ENCODE measurements at regions not wholly inside any gene's neighbourhood (a gene's known extent, or its start where the extent isn't known, plus 50 kb on each side); places are given as distances from the start of the nearest gene placed in this dataset.

GRCh38 chr2:19125901-19126680 is 232.3 kb downstream of the OSR1 start:
- TF ChIP-seq RBAK (tag by site-specific recombination; IDR thresholded peaks at IDR 0.05) (no peak), MZF1 (tag by site-specific recombination; IDR thresholded peaks at IDR 0.05; ENCODE audit: borderline replicate concordance) (no peak), ZNF157 (tag by site-specific recombination; IDR thresholded peaks at IDR 0.05) (no peak), ZNF404 (tag by site-specific recombination; IDR thresholded peaks at IDR 0.05) (no peak), KLF16 (tag by site-specific recombination; IDR thresholded peaks at IDR 0.05) (no peak)
- Histone ChIP-seq H3K4me1 (ENCODE audit: control insufficient read depth, insufficient read depth, low read length) (peaks cover 5% of the 10 kb centered on the region), H3K27ac (ENCODE audit: extremely low read depth, low read depth, low read length) (no peak overlapping the region), H3K4me3 (ENCODE audit: low read depth, low read length) (no peak overlapping the region), H3K36me3 (ENCODE audit: control insufficient read depth in 2 of 2, insufficient read depth in 1 of 2, low read length in 2 of 2) (no peaks in the 10 kb centered on the region), H3K9me3 (ENCODE audit: control insufficient read depth, insufficient read depth, low read depth, low read length) (no peaks in the 10 kb centered on the region)
- ChIA-PET CTCF (interaction anchor here (0.7 kb wide), 2 partner anchors 185 to 851 kb away, joined by 3 to 4 read pairs; no protein-coding TSS in a partner anchor), POLR2A (no interaction called here)

- CTCF ChIA-PET, result no interaction called here
- H3K4me3 ChIP-seq (ENCODE audit: low read depth, low read length), result no peak overlapping the region
- TF ChIP-seq ZBTB44 (tag by site-specific recombination; IDR thresholded peaks at IDR 0.05) (no peak), AEBP2 (tag by site-specific recombination; IDR thresholded peaks at IDR 0.05; ENCODE audit: borderline replicate concordance) (no peak), PRDM6 (tag by site-specific recombination; IDR thresholded peaks at IDR 0.05) (no peak), ZNF23 (tag by site-specific recombination; IDR thresholded peaks at IDR 0.05; ENCODE audit: borderline replicate concordance) (no peak)
- H3K27ac ChIP-seq (ENCODE audit: extremely low read depth, low read depth, low read length), result no peak overlapping the region
- no peaks in the 10 kb centered on the region for H3K4me1 ChIP-seq (ENCODE audit: control insufficient read depth, insufficient read depth, low read length)
- POLR2A ChIA-PET, result interaction anchor here (0.9 kb wide), 1 partner anchor 234 kb away, joined by 3 read pairs; the partner anchor contains the start of gene OSR1
- no peaks in the 10 kb centered on the region for H3K9me3 ChIP-seq (ENCODE audit: control insufficient read depth, insufficient read depth, low read depth, low read length)
- no peaks in the 10 kb centered on the region for H3K36me3 ChIP-seq (ENCODE audit: control insufficient read depth in 2 of 2, insufficient read depth in 1 of 2, low read length in 2 of 2)
Observed at GRCh38 chr2:19124135-19124534, 234.3 kb downstream of the OSR1 start.

- Histone ChIP-seq H3K4me1 (ENCODE audit: control insufficient read depth, insufficient read depth, low read length) (no peaks in the 10 kb centered on the region), H3K4me3 (ENCODE audit: low read depth, low read length) (no peak overlapping the region), H3K36me3 (ENCODE audit: control insufficient read depth in 2 of 2, insufficient read depth in 1 of 2, low read length in 2 of 2) (no peaks in the 10 kb centered on the region), H3K27ac (ENCODE audit: extremely low read depth, low read depth, low read length) (no peak overlapping the region), H3K9me3 (ENCODE audit: control insufficient read depth, insufficient read depth, low read depth, low read length) (no peaks in the 10 kb centered on the region)
- ChIA-PET CTCF (interaction anchor here (0.8 kb wide), 1 partner anchor 127 kb away, joined by 3 read pairs; no protein-coding TSS in a partner anchor), POLR2A (interaction anchor here (0.9 kb wide), 1 partner anchor 235 kb away, joined by 3 read pairs; the partner anchor contains the start of gene OSR1)
- TF ChIP-seq ZNF10 (tag by site-specific recombination; IDR thresholded peaks at IDR 0.05) (no peak), OVOL3 (tag by site-specific recombination; IDR thresholded peaks at IDR 0.05) (no peak), ZNF571 (tag by site-specific recombination; IDR thresholded peaks at IDR 0.05) (no peak), KLF1 (tag by site-specific recombination; IDR thresholded peaks at IDR 0.05) (no peak), PRDM2 (tag by site-specific recombination; IDR thresholded peaks at IDR 0.05; ENCODE audit: borderline replicate concordance) (no peak)
Observed at GRCh38 chr2:19123556-19123955, 234.9 kb downstream of the OSR1 start.

Data from HEK293 (cell line).